ENCODE measurements at regions not wholly inside any gene's neighbourhood (a gene's known extent, or its start where the extent isn't known, plus 50 kb on each side); places are given as distances from the start of the nearest gene placed in this dataset.

DNA sequence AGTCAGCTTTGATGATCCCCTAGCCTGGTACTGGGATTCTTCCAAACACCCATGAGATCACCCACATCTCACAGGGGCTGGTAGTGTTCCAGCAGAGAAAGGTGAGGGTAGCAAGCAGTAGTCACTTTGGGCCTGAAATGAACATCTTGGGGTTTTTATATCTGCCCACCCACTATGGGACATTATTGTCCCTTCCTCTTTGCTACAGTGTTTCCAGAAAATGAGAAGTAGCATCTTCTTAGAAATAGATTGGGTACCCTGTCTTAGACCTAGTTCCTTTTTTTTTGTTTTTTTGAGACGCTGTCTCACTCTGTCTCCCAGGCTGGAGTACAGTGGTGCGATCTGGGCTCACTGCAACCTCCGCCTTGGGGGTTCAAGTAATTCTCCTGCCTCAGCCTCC, 249.2 kb upstream of the ANKRD55 start:
- DNase-seq (ENCODE audit: low read depth): no peak

GRCh38 chr5:56481428-56482357, 248.6 kb upstream of the ANKRD55 start:
- no peak for DNase-seq (ENCODE audit: low read depth)

DNA sequence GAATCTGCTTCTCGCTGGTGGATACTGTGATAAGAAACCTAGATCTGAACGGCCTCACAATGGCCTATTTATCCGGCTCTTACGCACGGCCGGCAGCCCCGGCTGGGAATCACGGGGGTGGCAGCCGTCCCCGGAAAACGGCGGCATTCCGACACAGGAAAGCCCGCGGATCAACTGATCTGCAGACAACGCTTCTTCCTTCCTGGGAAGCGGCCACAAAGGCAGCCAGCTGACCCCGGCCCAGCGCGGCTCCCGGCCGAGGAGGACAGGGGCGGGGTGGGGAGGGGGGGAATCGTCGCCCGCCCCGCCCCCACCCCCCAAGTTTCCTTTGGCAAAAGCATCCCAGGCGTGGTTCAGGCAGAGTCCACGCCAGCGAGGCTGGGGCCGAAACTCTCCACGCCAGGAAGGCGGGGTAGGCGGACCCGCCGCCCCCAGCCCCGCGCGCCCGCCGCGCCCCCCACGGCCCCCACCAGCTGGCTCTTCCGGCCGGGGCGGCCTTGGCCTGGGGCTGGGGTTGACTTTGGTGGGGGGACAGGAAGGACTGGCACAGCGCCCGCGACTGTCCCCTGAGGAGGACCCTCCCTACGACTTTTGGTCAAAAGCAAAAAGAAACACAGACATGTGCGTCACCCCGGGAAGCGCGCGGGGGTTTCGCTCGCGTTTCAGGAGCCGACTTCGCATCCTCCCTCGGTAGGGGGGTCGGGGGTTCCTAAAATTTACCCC, 247.7 kb upstream of the ANKRD55 start:
- DNase-seq (ENCODE audit: low read depth): no peak

GRCh38 chr5:56480078-56480704, 247.1 kb upstream of the ANKRD55 start:
- no peak for DNase-seq (ENCODE audit: low read depth)

DNA sequence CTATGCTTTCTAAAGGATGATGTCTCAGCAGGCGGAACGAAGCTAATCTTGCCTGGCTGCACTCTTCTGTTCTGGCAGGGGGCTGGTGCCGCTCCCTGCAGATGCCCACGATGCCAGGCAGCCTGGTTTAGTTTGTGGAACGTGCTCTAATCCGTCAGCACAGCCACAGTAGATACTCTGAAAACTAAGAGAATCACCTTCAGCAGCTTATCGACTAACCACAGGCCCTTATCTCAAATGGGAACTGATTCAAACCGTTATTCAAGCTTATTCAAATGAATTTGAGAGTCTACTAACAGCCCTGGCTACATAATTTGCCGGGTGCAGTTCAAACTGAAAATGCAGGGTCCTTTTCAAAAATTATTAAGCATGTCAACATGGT, 246.6 kb upstream of the ANKRD55 start:
- DNase-seq (ENCODE audit: low read depth): no peak

- no peak for DNase-seq (ENCODE audit: low read depth)
These were observed 246.0 kb upstream of the ANKRD55 start for GRCh38 chr5:56479126-56479525.

DNA sequence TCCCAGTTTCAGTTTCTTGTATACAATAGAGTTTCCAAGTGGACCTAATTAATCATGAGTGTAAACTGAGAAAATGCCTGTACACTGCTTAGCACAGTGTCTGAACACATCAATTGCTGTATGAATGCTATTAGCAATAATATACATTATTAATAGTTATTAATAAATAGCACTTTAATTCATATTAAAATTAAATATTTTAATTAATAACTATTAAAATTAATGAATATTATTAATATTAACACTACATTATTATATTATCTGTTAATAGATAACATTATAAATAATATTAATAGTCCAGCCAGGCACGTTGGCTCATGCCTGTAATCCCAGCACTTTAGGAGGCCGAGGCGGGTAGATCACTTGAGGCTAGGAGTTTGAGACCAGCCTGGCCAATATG, 244.9 kb upstream of the ANKRD55 start:
- no peak for DNase-seq (ENCODE audit: low read depth)

GRCh38 chr5:56476487-56476856, 243.3 kb upstream of the ANKRD55 start:
- no peak for DNase-seq (ENCODE audit: low read depth)

GRCh38 chr5:56475689-56476486, 242.8 kb upstream of the ANKRD55 start:
- no peak for DNase-seq (ENCODE audit: low read depth)

DNA sequence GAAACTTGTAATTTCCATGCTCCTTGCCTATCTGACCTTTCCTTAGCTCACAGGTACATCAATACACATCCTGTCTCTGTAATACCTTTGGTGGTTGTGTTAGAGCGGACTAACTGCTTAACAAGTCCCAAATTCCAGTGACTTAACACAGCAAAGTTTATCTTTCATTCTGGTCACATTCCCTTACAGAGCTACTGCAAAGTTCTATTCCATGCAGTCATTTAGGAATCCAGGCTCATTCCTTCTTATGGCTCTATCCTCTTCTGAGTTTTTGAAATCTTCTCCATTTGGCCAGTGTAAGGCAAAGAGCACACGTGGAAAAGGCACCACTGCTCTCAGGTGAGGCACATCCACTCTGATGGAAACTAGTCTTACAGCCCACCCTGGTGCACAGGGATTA, 238.6 kb upstream of the ANKRD55 start:
- no peak for DNase-seq (ENCODE audit: low read depth)

DNA sequence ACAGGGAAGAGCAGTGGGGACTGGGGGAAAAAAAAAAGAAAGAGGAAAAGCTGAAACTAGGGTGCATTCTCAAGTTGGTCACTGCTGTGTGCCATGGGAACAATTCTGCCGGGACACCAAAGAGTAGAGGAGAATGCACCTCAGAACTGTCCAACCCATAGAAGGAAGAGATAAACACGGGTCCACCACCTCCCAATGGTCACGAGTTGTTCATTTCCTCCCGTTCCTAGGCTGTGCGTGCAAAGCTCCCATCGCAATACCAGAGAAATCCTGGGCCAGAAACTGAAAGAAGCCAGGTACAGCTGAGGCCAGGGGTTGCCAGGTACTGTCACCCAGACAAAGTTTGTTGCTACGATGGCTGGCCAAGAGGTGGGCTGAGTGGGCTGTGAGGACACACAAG, 236.9 kb upstream of the ANKRD55 start:
- DNase-seq (ENCODE audit: low read depth): no peak

- DNase-seq (ENCODE audit: low read depth): no peak
These were observed 235.1 kb upstream of the ANKRD55 start for GRCh38 chr5:56468277-56468676.

- no peak for DNase-seq (ENCODE audit: low read depth)
These were observed 234.1 kb upstream of the ANKRD55 start for GRCh38 chr5:56467176-56467717.

GRCh38 chr5:56466136-56466816, 233.1 kb upstream of the ANKRD55 start:
- DNase-seq (ENCODE audit: low read depth): no peak

GRCh38 chr5:56465769-56466135, 232.6 kb upstream of the ANKRD55 start:
- DNase-seq (ENCODE audit: low read depth): no peak

DNA sequence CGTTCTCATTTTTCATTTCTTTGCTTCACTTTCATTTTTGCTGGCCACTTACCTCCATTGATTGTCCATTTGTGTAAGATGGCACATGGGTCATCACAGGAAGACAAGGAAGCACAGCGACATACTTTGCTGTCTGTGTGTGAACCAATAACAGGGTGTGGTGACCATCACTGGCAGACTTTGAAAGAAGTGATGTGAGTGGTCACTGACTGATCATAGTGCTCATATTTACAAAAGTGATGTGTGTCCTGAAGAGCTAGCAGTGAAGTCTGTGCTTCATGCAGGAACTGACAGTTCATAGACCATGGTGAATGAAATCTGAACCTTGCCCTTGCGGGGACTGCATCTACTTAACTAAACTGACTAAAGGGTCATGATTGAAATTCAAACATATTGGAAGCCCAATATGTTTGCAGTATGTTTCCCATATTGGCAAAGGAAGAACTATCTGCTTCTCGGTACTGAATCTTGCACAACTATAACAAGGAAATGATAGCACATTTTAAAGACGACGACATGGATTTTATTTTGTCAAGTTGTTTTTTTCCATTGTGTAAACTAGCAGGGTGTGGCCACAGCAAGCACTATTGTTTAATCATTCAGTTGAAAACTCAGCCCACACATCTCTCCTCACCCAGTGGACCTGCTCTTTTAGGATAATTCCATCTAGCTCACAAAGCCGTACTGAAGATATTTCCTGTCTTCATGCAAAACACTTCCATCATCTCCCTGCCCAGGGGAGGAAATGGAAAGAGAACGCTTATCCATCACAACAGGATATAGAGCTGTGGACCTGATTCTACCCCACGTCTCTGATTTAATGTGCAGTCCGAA, 232.0 kb upstream of the ANKRD55 start:
- no peak for DNase-seq (ENCODE audit: low read depth)

DNA sequence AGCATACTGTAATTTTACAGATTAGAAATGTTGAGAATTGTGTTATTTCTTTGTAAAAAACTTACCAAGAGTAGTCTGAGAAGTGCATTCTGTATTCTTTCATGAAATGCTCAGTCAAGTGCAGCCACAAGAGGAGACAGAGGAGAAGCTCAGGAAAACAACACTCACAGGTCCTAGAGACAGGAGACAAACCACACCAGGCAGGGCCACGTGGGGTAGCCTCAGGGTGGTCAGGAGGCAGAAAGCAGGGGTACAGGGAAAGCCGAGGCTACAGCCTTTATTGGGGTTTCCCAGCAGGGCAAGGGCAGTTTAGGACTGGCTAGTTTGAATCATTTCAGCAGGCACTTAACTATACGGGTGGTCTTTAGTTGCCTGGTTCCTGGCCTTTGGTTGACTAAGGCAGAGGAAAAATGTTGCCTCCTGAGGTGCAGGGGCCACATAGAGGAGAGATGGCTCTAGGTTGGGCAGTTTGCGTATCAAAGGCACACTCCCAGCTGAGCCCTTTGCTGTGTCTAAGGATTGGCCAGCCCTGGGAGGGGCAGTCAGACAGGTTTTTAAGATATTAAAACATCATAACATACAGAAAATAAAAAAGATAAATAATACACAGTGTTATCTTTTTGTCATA, 230.9 kb upstream of the ANKRD55 start:
- no peak for DNase-seq (ENCODE audit: low read depth)

DNA sequence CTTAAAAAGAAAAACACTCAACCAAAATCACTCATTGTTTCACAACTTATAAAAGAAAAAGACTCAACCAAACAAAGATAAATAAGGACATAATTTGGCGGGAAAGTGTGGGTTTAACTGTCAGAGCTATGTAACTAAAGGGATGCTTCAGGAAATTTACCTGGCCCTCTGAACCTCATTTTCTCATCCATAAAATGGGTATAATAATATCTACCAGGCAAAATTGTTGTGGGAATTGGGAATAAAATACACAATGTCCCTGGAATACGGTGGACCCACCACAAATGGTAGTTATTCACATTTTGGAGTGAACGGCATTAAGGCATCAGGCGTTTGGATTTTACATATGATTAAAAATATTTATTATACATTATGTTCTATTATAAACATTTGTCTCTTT, 228.5 kb upstream of the ANKRD55 start:
- no peak for DNase-seq (ENCODE audit: low read depth)

DNA sequence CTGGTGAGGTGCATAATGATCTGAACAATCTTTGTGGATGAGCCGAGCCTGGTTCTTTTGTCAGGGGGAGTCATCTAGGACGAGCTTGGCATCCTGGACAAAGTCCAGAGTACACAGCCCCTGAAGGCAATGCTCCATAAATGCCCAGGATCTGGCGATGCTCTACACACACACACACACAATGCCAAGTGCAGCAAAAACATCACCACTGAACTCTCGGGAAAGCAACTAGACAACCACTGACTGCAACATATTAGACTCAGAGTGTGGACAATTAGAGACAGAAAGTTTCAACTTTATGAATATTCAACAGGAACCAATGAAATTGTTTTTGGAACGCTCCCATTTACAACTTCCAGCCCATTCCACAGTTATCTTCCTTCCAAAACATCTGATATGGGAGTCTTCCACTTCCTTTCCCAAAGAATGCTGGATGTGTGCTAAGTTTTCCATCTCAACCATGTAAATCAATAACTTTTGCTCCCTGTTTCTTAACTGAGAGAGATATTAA, 227.6 kb upstream of the ANKRD55 start:
- DNase-seq (ENCODE audit: low read depth): no peak

DNA sequence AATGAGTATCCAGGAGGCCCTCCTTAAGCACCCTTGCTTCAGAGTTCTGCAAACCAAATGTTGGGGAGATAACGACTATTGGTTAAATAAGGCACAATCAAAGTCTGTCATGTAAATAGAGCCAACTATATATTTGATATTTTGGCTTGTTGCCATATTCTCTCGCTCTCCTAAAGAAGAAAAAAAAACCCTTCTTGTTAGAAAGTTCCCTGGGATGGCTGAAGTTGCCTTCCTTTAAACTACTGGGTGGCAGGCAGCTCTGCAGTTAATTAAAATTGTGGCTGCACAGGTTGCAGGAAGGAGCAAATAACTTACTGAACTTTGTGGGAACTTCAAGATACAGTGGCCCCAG, 227.0 kb upstream of the ANKRD55 start:
- DNase-seq (ENCODE audit: low read depth): no peak
